NT2/D1 (cell line): ENCODE measurements at regions not wholly inside any gene's neighbourhood (a gene's known extent, or its start where the extent isn't known, plus 50 kb on each side); places are given as distances from the start of the nearest gene placed in this dataset.

ENCODE experiments used
- DNase-seq: peaks from one replicate; pipeline ENCODE4 v3.0.0-alpha.2; 2011; ENCODE audit warnings: low read depth, low spot score
- H3K27me3 ChIP-seq: 2 replicates; pipeline ENCODE4 v1.6.0; 2011; ENCODE audit warnings: mild to moderate bottlenecking; ENCODE audit not compliant: insufficient read length, insufficient read depth
- H3K36me3 ChIP-seq: 2 replicates; pipeline ENCODE4 v1.6.1; 2011; ENCODE audit warnings: mild to moderate bottlenecking, low read length, mixed read lengths; ENCODE audit not compliant: insufficient read depth, insufficient read length
- H3K4me1 ChIP-seq: 2 replicates; pipeline ENCODE4 v1.5.1; 2011; ENCODE audit not compliant: insufficient read depth, insufficient read length
- H3K4me3 ChIP-seq: 2 replicates; pipeline ENCODE4 v1.5.1; 2011; ENCODE audit warnings: low read depth; ENCODE audit not compliant: insufficient read length
- H3K9ac ChIP-seq: 2 replicates; pipeline ENCODE4 v1.6.0; 2011; ENCODE audit warnings: low read depth; ENCODE audit not compliant: insufficient read length
- H3K9me3 ChIP-seq: 2 replicates; pipeline ENCODE4 v1.5.1; 2011; ENCODE audit warnings: mild to moderate bottlenecking, low read length; ENCODE audit not compliant: insufficient read depth
- SUZ12 ChIP-seq: IDR thresholded peaks from 2 replicates; pipeline ENCODE4 v1.6.1; 2011; ENCODE audit not compliant: insufficient read length, insufficient read depth; ENCODE audit errors: extremely low read depth
- YY1 ChIP-seq: IDR thresholded peaks from 2 replicates; pipeline ENCODE4 v1.6.1; 2011; ENCODE audit not compliant: insufficient read length, insufficient read depth
- ZNF274 ChIP-seq: IDR thresholded peaks from 2 replicates; pipeline ENCODE4 v1.6.1; 2011; ENCODE audit warnings: mild to moderate bottlenecking, low read depth, low read length

DNA sequence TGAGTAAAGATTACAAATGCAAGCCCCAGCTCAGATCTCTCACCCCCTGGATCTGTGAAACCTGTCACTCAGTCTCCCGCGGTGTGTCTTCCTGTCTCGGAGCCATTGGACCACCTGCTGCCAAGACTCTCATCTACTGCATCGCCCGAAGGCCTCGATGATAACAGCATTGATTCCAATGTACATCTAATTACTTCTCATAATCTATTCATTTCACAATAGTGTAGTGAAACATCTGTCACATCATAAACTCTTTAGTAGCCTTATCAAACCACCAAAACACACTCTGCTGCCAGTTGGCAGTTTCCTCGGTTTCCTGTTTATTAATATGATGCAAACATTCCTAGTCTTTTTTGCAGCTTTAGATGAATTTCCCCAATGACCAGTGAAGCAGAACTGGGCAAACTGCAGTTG is 220.3 kb downstream of the POU4F1 start:
- Histone ChIP-seq H3K4me3 (no peak overlapping the region), H3K27me3 (no peaks in the 10 kb centered on the region), H3K4me1 (no peaks in the 10 kb centered on the region), H3K9ac (no peak overlapping the region), H3K36me3 (no peaks in the 10 kb centered on the region), H3K9me3 (no peaks in the 10 kb centered on the region)
- TF ChIP-seq SUZ12 (no peak), ZNF274 (no peak), YY1 (no peak)
- no peak for DNase-seq

DNA sequence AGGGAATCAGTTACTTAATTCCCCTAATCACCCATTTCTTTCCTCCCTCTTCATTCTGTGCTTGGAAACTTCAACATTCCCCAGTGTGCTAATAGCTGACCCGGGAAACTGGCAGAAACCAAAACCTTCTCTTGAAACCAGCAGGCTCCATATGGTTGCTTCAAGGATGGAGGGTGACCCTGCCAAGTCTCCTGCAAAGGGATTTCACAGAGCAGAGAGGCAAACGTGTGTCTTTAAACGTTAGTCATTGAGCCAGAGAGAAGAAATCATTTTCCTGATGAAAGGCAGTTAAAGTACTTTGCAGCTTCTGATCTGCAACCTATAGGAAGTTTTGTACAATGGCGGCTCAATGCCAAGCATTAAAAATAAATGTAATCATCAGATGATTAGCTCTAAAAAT is 220.9 kb downstream of the POU4F1 start:
- no peak for DNase-seq
- Histone ChIP-seq H3K4me1 (no peaks in the 10 kb centered on the region), H3K27me3 (no peaks in the 10 kb centered on the region), H3K4me3 (no peak overlapping the region), H3K36me3 (no peaks in the 10 kb centered on the region), H3K9me3 (no peaks in the 10 kb centered on the region), H3K9ac (no peak overlapping the region)
- no peak for TF ChIP-seq ZNF274

DNA sequence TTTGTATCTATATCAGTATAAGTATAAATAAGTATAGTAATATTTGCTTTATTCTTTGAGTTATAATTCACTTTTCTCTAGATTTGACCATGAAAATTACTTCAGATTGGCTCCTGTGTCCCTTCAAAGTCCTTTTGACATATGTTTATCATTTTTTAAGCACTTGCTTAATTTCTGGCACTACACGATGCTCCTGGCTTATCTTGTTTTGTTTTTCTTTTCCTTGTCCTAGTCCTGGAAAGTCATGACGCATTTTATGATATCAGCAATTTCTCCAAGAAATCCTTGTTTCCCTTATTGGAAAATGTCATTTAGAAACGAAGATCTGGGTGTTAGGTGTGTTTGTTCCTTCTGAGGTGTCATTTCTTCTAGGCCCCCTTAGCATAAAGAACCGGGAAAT is 226.5 kb downstream of the POU4F1 start:
- TF ChIP-seq YY1: no peak
- no peak for TF ChIP-seq SUZ12
- TF ChIP-seq ZNF274: no peak
- H3K36me3 ChIP-seq: no peaks in the 10 kb centered on the region
- no peak for DNase-seq
- no peaks in the 10 kb centered on the region for H3K9me3 ChIP-seq
- H3K27me3 ChIP-seq: no peaks in the 10 kb centered on the region
- H3K4me1 ChIP-seq: no peaks in the 10 kb centered on the region
- no peak overlapping the region for H3K9ac ChIP-seq
- no peak overlapping the region for H3K4me3 ChIP-seq

DNA sequence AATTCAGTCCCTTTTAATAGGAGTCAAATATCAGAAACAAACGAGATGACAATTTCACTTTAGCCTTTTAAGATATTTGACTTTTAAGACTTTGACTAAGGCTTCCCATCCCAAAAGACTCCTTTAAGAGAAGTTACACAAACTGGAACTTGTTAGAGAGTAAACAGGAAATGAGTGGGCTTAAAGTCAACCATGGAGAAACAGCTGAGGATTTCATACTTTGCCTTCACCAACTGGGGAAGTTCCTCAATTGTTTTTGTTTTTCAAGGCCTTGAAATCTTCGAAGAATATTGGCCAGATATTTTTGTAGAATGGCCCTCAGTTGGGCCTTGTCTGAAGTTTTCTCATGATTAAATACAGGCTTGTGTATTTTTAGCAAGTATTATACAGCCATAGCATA is 227.3 kb downstream of the POU4F1 start:
- TF ChIP-seq YY1 (no peak), SUZ12 (no peak), ZNF274 (no peak)
- H3K27me3 ChIP-seq: no peaks in the 10 kb centered on the region
- DNase-seq: no peak
- H3K4me1 ChIP-seq: no peaks in the 10 kb centered on the region
- H3K4me3 ChIP-seq: no peak overlapping the region
- H3K36me3 ChIP-seq: no peaks in the 10 kb centered on the region
- H3K9ac ChIP-seq: no peak overlapping the region
- no peaks in the 10 kb centered on the region for H3K9me3 ChIP-seq

DNA sequence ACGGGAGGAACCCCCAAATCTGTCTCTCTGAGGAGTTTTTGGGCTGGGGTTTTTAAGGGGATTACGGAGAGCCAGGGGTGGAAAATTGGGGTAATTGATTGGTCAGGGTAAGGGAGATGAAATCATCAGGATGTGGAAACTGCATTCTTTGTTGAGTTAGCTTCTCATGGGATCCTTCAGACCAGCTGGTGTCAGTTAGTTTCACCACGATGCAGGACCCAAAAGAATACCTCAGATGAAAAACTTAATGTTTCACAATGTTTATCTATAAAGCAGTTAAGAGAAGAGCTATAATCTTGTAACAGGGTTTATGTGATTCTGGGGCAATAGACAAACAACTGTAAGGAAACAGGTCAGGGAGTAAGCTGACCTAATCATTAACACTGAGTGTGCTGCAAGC is 230.8 kb downstream of the POU4F1 start:
- H3K4me3 ChIP-seq: no peak overlapping the region
- no peaks in the 10 kb centered on the region for H3K27me3 ChIP-seq
- H3K36me3 ChIP-seq: no peaks in the 10 kb centered on the region
- no peak for DNase-seq
- H3K9ac ChIP-seq: no peak overlapping the region
- H3K4me1 ChIP-seq: no peaks in the 10 kb centered on the region
- H3K9me3 ChIP-seq: no peaks in the 10 kb centered on the region
- TF ChIP-seq SUZ12 (no peak), ZNF274 (no peak), YY1 (no peak)

DNA sequence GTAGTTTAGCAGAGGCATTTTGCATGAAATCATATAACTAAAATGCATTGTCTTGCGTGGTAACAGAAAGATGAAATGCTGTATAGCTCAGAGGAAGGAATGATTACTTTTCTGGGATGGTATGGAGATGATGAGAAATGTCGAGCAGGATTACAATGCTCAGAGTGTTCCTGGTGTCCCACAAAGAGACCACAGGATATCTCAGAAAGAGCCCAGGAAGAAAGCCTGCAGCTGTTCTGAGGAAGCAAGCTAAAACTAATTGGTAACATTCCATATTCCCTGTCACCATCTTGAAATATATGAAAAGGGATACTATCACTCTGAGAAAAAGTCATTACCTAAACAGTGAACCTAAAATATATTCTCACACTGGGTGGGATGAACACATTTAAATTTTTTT is 233.1 kb downstream of the POU4F1 start:
- no peaks in the 10 kb centered on the region for H3K4me1 ChIP-seq
- H3K27me3 ChIP-seq: no peaks in the 10 kb centered on the region
- H3K36me3 ChIP-seq: no peaks in the 10 kb centered on the region

DNA sequence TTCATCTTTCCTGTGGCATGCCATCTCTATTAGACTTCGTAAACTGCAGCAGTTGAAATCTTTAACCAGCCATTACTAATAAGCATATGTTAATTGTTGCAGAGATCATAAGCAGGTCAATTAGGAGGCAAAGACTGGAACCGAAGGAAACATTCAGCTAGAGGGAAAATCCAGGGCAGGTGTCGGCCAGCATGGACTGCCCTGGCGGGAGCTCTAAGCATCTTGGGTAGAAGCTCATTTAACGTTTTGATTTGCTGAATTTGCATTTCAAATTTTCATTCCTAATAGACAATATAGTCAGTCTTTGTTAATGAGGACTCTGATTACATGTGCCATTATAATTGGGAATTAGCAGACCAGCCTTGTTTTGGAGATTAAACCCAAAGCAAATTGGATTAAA is 238.6 kb downstream of the POU4F1 start:
- Histone ChIP-seq H3K27me3 (no peaks in the 10 kb centered on the region), H3K9me3 (no peaks in the 10 kb centered on the region), H3K9ac (no peak overlapping the region), H3K4me3 (no peak overlapping the region), H3K36me3 (no peaks in the 10 kb centered on the region), H3K4me1 (no peaks in the 10 kb centered on the region)
- TF ChIP-seq ZNF274: no peak
- no peak for DNase-seq

More for the DNA sequence above, 233.1 kb downstream of the POU4F1 start:
- no peak overlapping the region for H3K4me3 ChIP-seq
- DNase-seq: no peak
- TF ChIP-seq ZNF274: no peak
- TF ChIP-seq SUZ12: no peak
- no peak for TF ChIP-seq YY1
- H3K9ac ChIP-seq: no peak overlapping the region
- H3K9me3 ChIP-seq: no peaks in the 10 kb centered on the region

DNA sequence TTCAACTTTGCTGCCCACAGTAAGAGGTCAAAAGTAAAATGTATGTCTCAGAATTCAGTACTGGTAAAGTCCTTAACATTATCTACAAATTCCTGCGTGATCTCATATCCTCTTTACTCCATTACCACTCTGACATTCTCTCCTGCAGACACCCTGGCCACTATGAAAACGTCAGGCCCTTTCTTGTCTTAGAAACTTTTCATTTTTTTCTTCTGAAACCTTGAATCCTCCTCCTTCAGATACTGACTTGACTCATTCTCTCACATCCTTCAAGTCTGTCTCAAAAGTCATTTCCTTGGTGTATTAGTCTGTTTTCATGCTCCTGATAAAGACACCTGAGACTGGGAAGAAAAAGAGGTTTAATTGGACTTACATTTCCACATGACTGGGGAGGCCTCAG is 262.3 kb downstream of the POU4F1 start:
- Histone ChIP-seq H3K27me3 (no peaks in the 10 kb centered on the region), H3K4me3 (no peak overlapping the region), H3K9ac (no peak overlapping the region), H3K36me3 (no peaks in the 10 kb centered on the region), H3K9me3 (no peaks in the 10 kb centered on the region), H3K4me1 (no peaks in the 10 kb centered on the region)
- no peak for TF ChIP-seq SUZ12
- no peak for TF ChIP-seq ZNF274
- no peak for TF ChIP-seq YY1
- no peak for DNase-seq
